H1 (cell line): ENCODE measurements at regions not wholly inside any gene's neighbourhood (a gene's known extent, or its start where the extent isn't known, plus 50 kb on each side); places are given as distances from the start of the nearest gene placed in this dataset.
A peak's percentile ranks its signal among the peaks of the same experiment; 100 is the strongest.

Experiments used
- CTCF ChIA-PET: fragments of 300-600 bp; sonication (Branson Sonifier 250); formaldehyde crosslinking; loops from one replicate; lab custom pipeline; 2021; ENCODE audit not compliant: partially characterized antibody; lab: Charles Lee
- POLR2A ChIA-PET: fragments of 300-600 bp; sonication (Branson Sonifier 250); formaldehyde crosslinking; loops from one replicate; lab custom pipeline; 2021; ENCODE audit warnings: inconsistent platforms; ENCODE audit not compliant: partially characterized antibody; lab: Charles Lee
- DNase-seq, 2 experiments: peaks; one replicate each; pipeline versions ENCODE4 v3.0.0 to v3.0.0-alpha.2; 2010 to 2022; ENCODE audit warnings: low spot score in 2 of 2, low read depth in 1 of 2, mixed read lengths in 1 of 2
- FAIRE-seq: peaks from 2 replicates; lab custom pipeline; 2011; peaks lifted over from hg19 to GRCh38; lab: Jason Lieb, UNC
- H2AFZ ChIP-seq: 2 replicates; pipeline ENCODE4 v1.8.1; 2012; ENCODE audit warnings: low read length, inconsistent platforms
- H2AK5ac ChIP-seq: 2 replicates; pipeline ENCODE4 v1.6.1; 2013; ENCODE audit warnings: low read depth, low read length
- H2BK120ac ChIP-seq: replicated peaks from 2 replicates; pipeline ENCODE3; 2013; ENCODE audit warnings: low read depth, low read length, inconsistent platforms
- H2BK12ac ChIP-seq: 2 replicates; pipeline ENCODE4 v1.6.1; 2013; ENCODE audit warnings: low read depth, low read length
- H2BK15ac ChIP-seq: 2 replicates; pipeline ENCODE4 v1.6.1; 2013; ENCODE audit warnings: low read length
- H2BK20ac ChIP-seq: 2 replicates; pipeline ENCODE4 v1.6.1; 2013; ENCODE audit warnings: low read length
- H2BK5ac ChIP-seq: 2 replicates; pipeline ENCODE4 v1.6.1; 2013; ENCODE audit warnings: low read depth, low read length
- H3K14ac ChIP-seq: 2 replicates; pipeline ENCODE4 v1.6.1; 2013; ENCODE audit warnings: inconsistent platforms; ENCODE audit not compliant: insufficient read length
- H3K18ac ChIP-seq: 2 replicates; pipeline ENCODE4 v1.6.1; 2013; ENCODE audit warnings: low read length; ENCODE audit errors: extremely low read depth
- H3K23ac ChIP-seq: 2 replicates; pipeline ENCODE4 v1.6.1; 2013; ENCODE audit warnings: inconsistent platforms; ENCODE audit not compliant: insufficient read length
- H3K23me2 ChIP-seq: 2 replicates; pipeline ENCODE4 v1.6.1; 2013; ENCODE audit warnings: low read depth, low read length
- H3K27ac ChIP-seq: 2 replicates; pipeline ENCODE4 v1.6.1; 2011; ENCODE audit warnings: low read depth, low read length, inconsistent platforms
- H3K27me3 ChIP-seq, 4 experiments: replicated peaks in 1 of 4; 1 replicate in 1 of 4; 2 replicates in 3 of 4; pipeline versions ENCODE4 v1.6.1 to v1.8.1; 2011 to 2013; ENCODE audit warnings: low read length in 3 of 4, mild to moderate bottlenecking in 3 of 4, inconsistent platforms in 2 of 4, mixed read lengths in 2 of 4, moderate library complexity in 1 of 4; ENCODE audit not compliant: control insufficient read depth in 3 of 4, insufficient read depth in 3 of 4; ENCODE audit errors: extremely low read depth in 1 of 4
- H3K36me3 ChIP-seq, 4 experiments: 2 replicates each; pipeline versions ENCODE4 v1.6.1 to v1.8.1; 2011 to 2013; ENCODE audit warnings: mild to moderate bottlenecking in 4 of 4, low read length in 3 of 4, moderate library complexity in 2 of 4, control low read depth in 1 of 4, inconsistent platforms in 1 of 4; ENCODE audit not compliant: insufficient read depth in 4 of 4, control insufficient read depth in 2 of 4
- H3K4ac ChIP-seq: replicated peaks from 2 replicates; pipeline ENCODE3; 2013; ENCODE audit warnings: low read length, low read depth, mixed read lengths, inconsistent platforms; ENCODE audit not compliant: insufficient read length
- H3K4me1 ChIP-seq, 4 experiments: replicated peaks in 1 of 4; 1 replicate in 1 of 4; 2 replicates in 3 of 4; pipeline versions ENCODE4 v1.6.1 to v1.8.1; 2011 to 2013; ENCODE audit warnings: low read length in 3 of 4, inconsistent platforms in 2 of 4, mixed read lengths in 1 of 4; ENCODE audit not compliant: insufficient read depth in 4 of 4, control insufficient read depth in 3 of 4
- H3K4me2 ChIP-seq, 2 experiments: 2 replicates each; pipeline versions ENCODE4 v1.6.1 to v1.8.1; 2011 to 2013; ENCODE audit warnings: low read depth in 2 of 2, low read length in 2 of 2, control low read depth in 1 of 2, inconsistent platforms in 1 of 2, mild to moderate bottlenecking in 1 of 2; ENCODE audit not compliant: insufficient read depth in 1 of 2
- H3K4me3 ChIP-seq, 4 experiments: fragments of 200-600, 300-600 bp in 1 of 4; sonication (generic), shearing (Covaris generic), sonication (Bioruptor Twin) in 1 of 4; 2 replicates each; pipeline versions ENCODE4 v1.5.1 to v1.8.1; 2011 to 2016; ENCODE audit warnings: low read length in 4 of 4, low read depth in 3 of 4, control low read depth in 2 of 4, inconsistent platforms in 2 of 4, mild to moderate bottlenecking in 2 of 4, mixed read lengths in 1 of 4, moderate library complexity in 1 of 4; ENCODE audit not compliant: insufficient read depth in 2 of 4; ENCODE audit errors: extremely low read depth in 1 of 4
- H3K56ac ChIP-seq: replicated peaks from 2 replicates; pipeline ENCODE3; 2013; ENCODE audit warnings: low read depth, mild to moderate bottlenecking, mixed read lengths, low read length, inconsistent platforms; ENCODE audit not compliant: insufficient read length
- H3K79me1 ChIP-seq: 2 replicates; pipeline ENCODE4 v1.6.1; 2013; ENCODE audit warnings: low read depth, low read length, control low read depth
- H3K79me2 ChIP-seq, 2 experiments: 2 replicates each; pipeline versions ENCODE4 v1.6.1 to v1.8.1; 2012 to 2013; ENCODE audit warnings: low read length in 2 of 2, mild to moderate bottlenecking in 2 of 2, inconsistent platforms in 1 of 2; ENCODE audit not compliant: insufficient read depth in 2 of 2, control insufficient read depth in 1 of 2
- H3K9ac ChIP-seq, 4 experiments: replicated peaks in 1 of 4; 1 replicate in 1 of 4; 2 replicates in 3 of 4; pipeline versions ENCODE4 v1.6.1 to v1.8.1; 2011 to 2013; ENCODE audit warnings: low read depth in 3 of 4, low read length in 3 of 4, control low read depth in 2 of 4, mild to moderate bottlenecking in 2 of 4, moderate library complexity in 2 of 4, inconsistent platforms in 1 of 4; ENCODE audit errors: extremely low read depth in 1 of 4
- H3K9me3 ChIP-seq, 2 experiments: 2 replicates each; pipeline versions ENCODE4 v1.6.1 to v1.8.1; 2012 to 2013; ENCODE audit warnings: mild to moderate bottlenecking in 2 of 2, moderate library complexity in 2 of 2, control low read depth in 1 of 2, inconsistent platforms in 1 of 2, low read depth in 1 of 2, low read length in 1 of 2, mixed read lengths in 1 of 2; ENCODE audit not compliant: insufficient read depth in 2 of 2
- H4K20me1 ChIP-seq, 2 experiments: replicated peaks in 1 of 2; 2 replicates each; pipeline versions ENCODE3 to v1.8.1; 2011 to 2013; ENCODE audit warnings: inconsistent platforms in 2 of 2, low read length in 2 of 2, mild to moderate bottlenecking in 1 of 2; ENCODE audit not compliant: insufficient read depth in 2 of 2, control insufficient read depth in 1 of 2
- H4K5ac ChIP-seq: 2 replicates; pipeline ENCODE4 v1.6.1; 2013; ENCODE audit warnings: low read length, low read depth, mixed read lengths, inconsistent platforms; ENCODE audit not compliant: insufficient read length
- H4K8ac ChIP-seq: 2 replicates; pipeline ENCODE4 v1.8.0; 2013; ENCODE audit warnings: mild to moderate bottlenecking, moderate library complexity, low read length, inconsistent platforms; ENCODE audit not compliant: insufficient read depth; ENCODE audit errors: extremely low read depth
- H4K91ac ChIP-seq: replicated peaks from 2 replicates; pipeline ENCODE3; 2013; ENCODE audit warnings: low read length, mixed read lengths, inconsistent platforms; ENCODE audit not compliant: insufficient read length
- BACH1 ChIP-seq: IDR thresholded peaks from 2 replicates; pipeline ENCODE4 v1.6.1; 2012; ENCODE audit warnings: low read length, improper control_type of control experiment
- BRCA1 ChIP-seq: IDR thresholded peaks from 2 replicates; pipeline ENCODE4 v1.6.1; 2012; ENCODE audit warnings: low read depth, low read length, improper control_type of control experiment
- CBX5 ChIP-seq: fragments of 300-800, 300-1000 bp; sonication (generic); IDR thresholded peaks from 2 replicates; pipeline ENCODE4 v1.7.1; 2016; ENCODE audit warnings: antibody characterized with exemption, low read length, low read depth
- CHD1 ChIP-seq: IDR thresholded peaks from 2 replicates; pipeline ENCODE4 v1.6.1; 2012; ENCODE audit warnings: low read depth, low read length, improper control_type of control experiment
- CTBP2 ChIP-seq: IDR thresholded peaks from 2 replicates; pipeline ENCODE4 v1.7.0; 2011; ENCODE audit warnings: borderline replicate concordance, mild to moderate bottlenecking, moderate library complexity, mixed read lengths, low read length; ENCODE audit not compliant: insufficient read depth, insufficient read length
- HDAC2 ChIP-seq, 2 experiments: fragments of 300-600 bp in 1 of 2; sonication (generic) in 1 of 2; IDR thresholded peaks; 2 replicates each; pipeline ENCODE4 v1.6.1; 2011 to 2012; ENCODE audit warnings: low read depth in 2 of 2, low read length in 2 of 2, mild to moderate bottlenecking in 2 of 2, moderate library complexity in 2 of 2, borderline replicate concordance in 1 of 2, inconsistent platforms in 1 of 2
- KDM4A ChIP-seq: IDR thresholded peaks from one replicate; pipeline ENCODE4 v1.7.1; 2012; ENCODE audit warnings: low read depth, mild to moderate bottlenecking, moderate library complexity, low read length, inconsistent platforms; ENCODE audit not compliant: severe bottlenecking
- MAFK ChIP-seq: IDR thresholded peaks from 2 replicates; pipeline ENCODE4 v1.6.1; 2012; ENCODE audit warnings: low read depth, mild to moderate bottlenecking, improper control_type of control experiment, low read length
- NANOG ChIP-seq: IDR thresholded peaks from 2 replicates; pipeline ENCODE4 v1.6.1; 2011; ENCODE audit warnings: low read length, low read depth, mild to moderate bottlenecking, inconsistent platforms; ENCODE audit not compliant: insufficient read depth, poor library complexity, severe bottlenecking
- NRF1 ChIP-seq: IDR thresholded peaks from 2 replicates; pipeline ENCODE4 v1.6.1; 2011; ENCODE audit warnings: mild to moderate bottlenecking, low read depth, low read length, improper control_type of control experiment
- POLR2A ChIP-seq, 2 experiments: IDR thresholded peaks; 1 replicate in 1 of 2; 2 replicates in 1 of 2; pipeline ENCODE4 v1.6.1; 2011; ENCODE audit warnings: low read depth in 2 of 2, low read length in 2 of 2, mild to moderate bottlenecking in 2 of 2; ENCODE audit errors: control extremely low read depth in 1 of 2
- WGBS, 2 experiments: shearing (Covaris generic) in 1 of 2; methylation state at CpG; one replicate each; pipeline versions ENCODE4 v1.1.6 to v1.1.7; 2013 to 2015; ENCODE audit warnings: low lambda C conversion rate in 2 of 2, mixed read lengths in 2 of 2, inconsistent platforms in 1 of 2, low coverage in 1 of 2, missing lambda C conversion rate in 1 of 2; ENCODE audit not compliant: insufficient replicate concordance in 2 of 2, insufficient coverage in 1 of 2, insufficient read length in 1 of 2; ENCODE audit errors: extremely low coverage in 1 of 2, missing lambda C conversion rate in 1 of 2; 5-methylcytosine and 5-hydroxymethylcytosine counted together
- TF ChIP-seq, protein P1 (sequence below): IDR thresholded peaks from 2 replicates; pipeline ENCODE4 v1.6.1; 2012; ENCODE audit warnings: inconsistent platforms

DNA sequence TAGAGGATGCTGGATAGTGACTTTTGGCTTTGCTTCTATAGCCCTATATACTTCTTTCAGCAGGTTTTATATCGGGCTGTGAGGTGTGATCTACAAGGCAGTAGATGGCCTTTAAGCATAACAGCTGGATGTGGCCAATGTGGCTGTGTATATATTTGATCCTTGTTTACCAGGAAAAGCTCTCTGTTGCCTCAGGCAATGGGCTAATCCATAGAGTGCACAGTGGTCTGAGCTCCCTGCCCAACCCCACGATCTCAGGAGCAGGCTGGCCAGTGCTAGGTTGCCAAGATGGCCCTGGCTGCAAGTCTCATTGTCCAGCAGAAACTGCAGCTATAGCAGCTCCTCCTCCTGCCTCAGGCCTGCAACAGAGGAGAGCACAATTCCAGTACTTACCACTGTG, 72.3 kb upstream of the SPHKAP start:
- Histone ChIP-seq H2BK12ac (no peak overlapping the region), H4K20me1 (no peaks in the 10 kb centered on the region), H3K79me2 (no peaks in the 10 kb centered on the region), H4K8ac (0 out of 2 replicates have a peak overlapping the region, but pooled peaks have one; percentile 58), H3K27me3 (no peaks in the 10 kb centered on the region), H3K4ac (no peak overlapping the region), H3K56ac (no peak overlapping the region), H3K4me3 (no peak overlapping the region), H3K18ac (no peak overlapping the region), H2BK120ac (no peak overlapping the region), H2BK15ac (no peak overlapping the region), H2AK5ac (no peak overlapping the region), H2AFZ (0 out of 2 replicates have a peak overlapping the region, but pooled peaks have one; percentile 22), H3K36me3 (no peaks in the 10 kb centered on the region; a peak in 1 of 8 replicates), H3K9ac (no peak overlapping the region), H3K27ac (no peak overlapping the region; the same call in 1 of the 2 replicates), H4K91ac (no peak overlapping the region), H2BK5ac (no peak overlapping the region), H3K79me1 (no peaks in the 10 kb centered on the region), H3K4me1 (no peaks in the 10 kb centered on the region), H3K14ac (no peak overlapping the region), H3K4me2 (no peak overlapping the region), H3K23ac (no peak overlapping the region), H3K23me2 (no peaks in the 10 kb centered on the region; the same call in 1 of the 2 replicates), H4K5ac (no peak overlapping the region), H3K9me3 (no peaks in the 10 kb centered on the region), H2BK20ac (no peak overlapping the region)
- FAIRE-seq (no peak), DNase-seq (no peak)
- CTCF ChIA-PET = no interaction called here
- WGBS, 2 experiments = 93% methylated on average over 2 of the region's 2 CpGs; no CpG with 5 or more reads in 1 of the 2 experiments
- TF ChIP-seq, protein P1, sequence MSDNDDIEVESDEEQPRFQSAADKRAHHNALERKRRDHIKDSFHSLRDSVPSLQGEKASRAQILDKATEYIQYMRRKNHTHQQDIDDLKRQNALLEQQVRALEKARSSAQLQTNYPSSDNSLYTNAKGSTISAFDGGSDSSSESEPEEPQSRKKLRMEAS = no peak
- TF ChIP-seq MAFK (no peak), CBX5 (no peak), HDAC2 (IDR thresholded peaks at IDR 0.05; ENCODE audit: borderline replicate concordance in 1 of 2, low read depth in 2 of 2, low read length in 2 of 2) (no peak), CHD1 (no peak), NANOG (no peak), BRCA1 (no peak), POLR2A (IDR thresholded peaks at IDR 0.05; ENCODE audit: control extremely low read depth in 1 of 2, low read depth in 2 of 2, low read length in 2 of 2) (no peak), KDM4A (no peak), NRF1 (no peak), BACH1 (no peak), CTBP2 (no peak)
- POLR2A ChIA-PET = no interaction called here
